ENCODE measurements at regions not wholly inside any gene's neighbourhood (a gene's known extent, or its start where the extent isn't known, plus 50 kb on each side); places are given as distances from the start of the nearest gene placed in this dataset.
"Not testable (repeated sequence)": the region's sequence is repeated elsewhere in the genome, so short reads cannot be mapped to it uniquely, and the experiment has no call there.

DNA sequence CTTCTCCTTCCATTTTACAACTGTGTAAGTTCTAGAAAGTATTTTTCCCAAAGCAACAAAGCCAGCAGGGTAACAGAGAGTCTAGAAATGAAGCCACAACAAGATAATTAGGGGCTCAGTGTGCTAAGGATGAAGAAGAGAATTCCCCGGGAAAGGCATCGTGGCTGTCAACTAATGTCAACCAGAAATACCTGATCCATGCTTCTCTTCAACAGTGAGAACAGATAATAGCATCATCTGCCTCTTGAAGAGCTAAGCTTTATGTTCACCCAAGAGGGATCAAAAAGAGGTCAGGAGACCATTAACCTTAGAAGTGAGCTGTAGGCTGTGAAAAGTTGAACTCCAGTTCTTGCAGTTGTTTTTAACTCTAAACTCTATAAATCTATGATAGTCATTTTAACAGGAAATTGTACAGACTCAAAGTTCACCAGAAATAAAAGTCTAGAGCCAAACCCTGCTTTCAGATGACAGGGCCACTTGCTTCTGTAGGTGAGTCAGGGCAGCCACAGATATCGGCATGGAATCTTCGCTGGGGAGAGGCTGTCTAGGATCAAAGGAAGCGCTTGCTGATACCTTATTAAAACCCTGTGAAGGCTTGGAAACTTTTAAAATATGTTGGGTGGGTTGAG lies 540.7 kb upstream of the ID2 start:
- intact Hi-C loops (cut with micrococcal nuclease), result no loop called here

DNA sequence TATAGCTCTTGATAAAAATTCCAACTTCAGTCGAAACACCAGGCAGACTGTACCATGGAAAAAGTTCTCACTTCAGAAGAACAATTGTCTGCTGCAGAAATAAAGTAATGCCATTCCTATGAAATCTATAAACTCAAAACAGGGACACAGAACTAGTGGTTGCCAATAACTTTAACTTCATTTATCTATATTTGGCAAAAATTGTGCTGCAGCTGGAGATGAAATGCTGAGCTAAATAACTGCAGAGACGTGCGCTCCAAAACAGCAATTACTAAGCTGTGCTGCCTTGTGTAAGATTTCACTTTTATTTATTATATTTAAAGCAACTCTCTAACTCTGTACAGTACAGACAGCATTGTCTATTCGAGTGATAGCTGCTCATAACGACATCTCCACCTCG lies 540.1 kb upstream of the ID2 start:
- intact Hi-C loops (cut with micrococcal nuclease), result no loop called here

DNA sequence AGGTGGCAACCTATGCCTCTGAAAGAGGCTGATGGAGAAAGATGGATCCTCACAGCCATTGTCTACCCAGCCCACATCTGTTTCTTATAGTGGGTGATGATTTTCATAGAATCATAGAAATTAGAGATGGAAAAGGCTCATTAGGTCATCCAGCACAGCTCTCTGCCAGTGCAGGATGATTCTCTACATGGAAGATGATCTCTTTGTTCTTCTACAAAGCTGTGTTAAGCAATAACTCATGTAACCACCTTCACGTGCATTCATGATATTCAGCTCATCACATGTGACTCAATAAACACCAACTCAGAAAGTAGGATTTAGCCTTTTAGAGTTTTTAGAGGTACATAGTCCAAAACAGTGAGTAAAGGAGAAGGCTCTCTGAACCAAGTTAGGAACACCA lies 539.4 kb upstream of the ID2 start:
- intact Hi-C loops (cut with micrococcal nuclease), result no loop called here

DNA sequence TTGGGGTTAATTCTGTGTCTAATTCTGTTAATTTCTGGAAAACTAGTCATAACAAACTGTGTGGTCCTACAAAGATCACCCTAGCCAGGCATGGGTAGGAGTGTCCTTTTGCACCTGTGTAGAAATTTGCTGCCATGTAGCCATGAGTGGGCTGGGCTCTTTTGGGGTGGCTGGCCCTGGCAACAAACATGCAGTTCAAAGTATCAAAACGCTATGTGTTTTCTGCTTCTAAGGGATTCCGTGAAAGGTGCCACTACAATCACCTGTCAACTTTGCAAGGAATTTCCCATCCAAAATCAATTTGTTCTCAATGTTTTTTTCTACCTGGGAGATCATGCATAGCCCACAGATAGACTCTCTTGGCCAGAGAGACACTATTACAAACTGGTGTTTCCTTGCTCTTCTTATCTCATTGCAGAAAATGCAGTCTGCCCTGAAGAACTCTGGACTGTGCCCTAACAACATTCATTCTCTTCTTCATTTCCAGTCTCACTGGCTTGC lies 537.7 kb upstream of the ID2 start:
- intact Hi-C loops (cut with micrococcal nuclease), result no loop called here

DNA sequence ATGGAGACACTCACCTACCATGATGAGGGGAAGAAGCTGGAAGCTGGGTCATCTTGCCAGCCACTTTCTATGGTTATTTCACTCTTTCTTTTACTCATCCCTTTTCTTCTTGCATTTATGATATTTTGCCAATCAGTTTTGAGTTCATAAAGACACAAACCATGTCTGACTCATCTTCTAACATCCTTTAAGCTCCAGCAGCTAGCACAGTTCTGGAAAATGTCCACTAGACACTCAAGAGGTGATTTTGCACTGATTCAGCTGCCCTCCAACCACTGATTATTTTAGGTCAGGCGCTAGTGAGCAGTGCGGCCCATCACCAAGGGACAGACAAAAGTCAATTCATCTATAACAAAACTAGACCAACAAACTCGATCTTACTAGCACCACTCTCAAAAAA lies 537.1 kb upstream of the ID2 start:
- intact Hi-C loops (cut with micrococcal nuclease), result no loop called here

DNA sequence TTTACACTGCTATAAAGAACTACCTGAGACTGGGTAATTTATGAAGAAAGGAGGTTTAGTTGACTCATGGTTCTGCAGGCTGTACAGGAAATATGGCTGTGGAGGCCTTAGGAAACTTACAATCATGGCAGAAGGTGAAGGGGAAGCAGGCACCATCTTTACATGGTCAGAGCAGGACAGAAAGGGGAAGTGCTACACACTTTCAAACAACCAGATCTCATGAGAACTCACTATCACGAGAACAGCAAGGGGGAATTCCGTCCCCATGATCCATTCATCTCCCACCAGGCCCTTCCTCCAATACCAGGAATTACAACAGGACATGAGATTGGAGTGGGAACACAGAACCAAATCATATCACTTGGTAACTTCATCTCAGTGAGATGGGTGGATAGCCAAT lies 536.5 kb upstream of the ID2 start:
- intact Hi-C loops (cut with micrococcal nuclease), result not testable (repeated sequence)

DNA sequence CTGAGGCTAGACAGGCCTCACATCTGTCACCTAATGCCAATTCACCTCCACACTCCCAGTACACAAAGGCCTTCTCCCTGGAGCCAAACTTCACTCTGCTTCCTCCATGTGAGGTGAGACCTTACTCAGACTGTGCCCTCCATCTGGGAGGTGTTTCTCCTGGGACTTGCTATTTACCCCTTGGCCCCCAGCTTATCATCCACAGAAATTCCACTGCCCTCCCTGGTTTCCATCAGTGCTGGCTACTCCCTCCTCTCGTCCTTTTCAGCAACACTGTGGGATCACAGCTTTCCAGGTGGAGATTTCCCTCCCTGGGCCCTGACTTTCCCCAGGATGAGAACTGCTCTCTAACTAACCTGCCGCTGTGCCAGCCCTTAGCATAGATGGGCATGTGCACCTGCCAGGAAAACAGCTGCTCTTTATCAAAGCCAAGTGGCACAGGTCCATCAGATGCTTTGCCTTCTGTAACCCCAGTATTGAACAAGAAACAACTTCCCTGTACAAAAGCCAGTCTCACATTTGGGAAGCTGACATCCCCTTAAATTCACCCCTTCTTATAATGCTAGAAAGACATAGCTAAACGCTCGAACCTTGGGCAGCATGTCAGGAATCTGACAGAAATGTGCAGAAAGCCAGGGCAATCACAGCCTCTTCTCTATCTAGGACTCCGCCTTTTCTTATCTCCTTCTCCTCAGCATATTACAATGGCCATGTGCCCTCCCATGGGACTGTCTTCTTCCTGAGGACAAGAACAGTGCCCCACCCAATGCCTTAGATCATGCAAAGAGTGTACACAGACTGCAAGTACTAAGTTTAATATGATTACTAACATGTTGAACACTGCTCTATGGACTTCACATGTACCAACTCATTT lies 535.5 kb upstream of the ID2 start:
- intact Hi-C loops (cut with micrococcal nuclease), result no loop called here

DNA sequence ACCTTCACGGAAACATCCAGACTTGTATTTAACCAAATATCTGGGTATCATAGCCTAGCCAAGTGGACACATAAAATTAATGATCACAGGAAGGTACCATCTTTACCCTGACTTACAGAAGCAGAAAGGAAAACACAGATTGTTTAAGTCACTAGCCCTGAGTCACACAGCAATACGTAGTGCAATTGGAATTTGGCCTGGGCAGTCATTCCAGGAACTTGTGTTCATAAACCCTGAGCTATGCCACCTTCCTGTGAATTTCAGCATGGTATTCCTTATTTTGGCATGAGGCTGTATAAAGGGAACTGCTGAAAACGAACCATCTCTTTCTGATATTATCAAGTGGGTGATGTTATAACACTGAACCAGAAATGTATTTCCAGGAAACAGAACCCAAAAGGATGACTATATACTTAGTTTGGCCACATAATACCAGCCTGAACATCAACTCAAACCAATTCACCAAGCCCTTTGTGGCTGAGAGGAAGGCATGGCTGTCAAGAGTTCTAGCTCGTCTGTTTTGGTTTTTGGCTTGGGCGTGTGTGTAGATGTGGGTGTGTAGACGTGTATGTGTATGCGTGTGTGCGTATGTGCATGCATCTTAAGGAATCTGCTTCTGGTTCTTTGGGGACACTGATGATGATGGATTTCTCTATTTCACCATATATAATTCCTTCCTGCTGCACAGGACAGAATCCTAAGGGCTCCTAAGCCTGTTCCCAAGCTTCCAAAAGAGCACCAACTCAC lies 533.4 kb upstream of the ID2 start:
- intact Hi-C loops (cut with micrococcal nuclease), result no loop called here

DNA sequence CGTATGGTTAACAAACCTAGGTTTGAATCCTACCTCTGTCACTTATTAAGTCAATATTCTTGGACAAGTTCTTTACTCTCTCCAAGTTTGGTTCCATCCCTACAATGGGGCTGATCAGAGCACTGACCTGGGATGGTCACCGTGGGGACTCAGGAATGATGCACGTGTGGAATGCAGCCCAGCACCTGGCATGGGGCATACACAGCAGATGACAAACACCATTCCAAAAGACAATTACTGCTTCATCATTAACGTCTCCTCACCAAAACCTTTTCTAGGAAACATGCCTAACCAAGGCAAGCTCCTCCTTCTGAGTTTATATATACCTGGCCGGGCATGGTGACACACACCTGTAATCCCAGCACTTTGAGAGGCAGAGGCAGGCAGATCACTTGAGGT lies 532.9 kb upstream of the ID2 start:
- intact Hi-C loops (cut with micrococcal nuclease), result no loop called here

DNA sequence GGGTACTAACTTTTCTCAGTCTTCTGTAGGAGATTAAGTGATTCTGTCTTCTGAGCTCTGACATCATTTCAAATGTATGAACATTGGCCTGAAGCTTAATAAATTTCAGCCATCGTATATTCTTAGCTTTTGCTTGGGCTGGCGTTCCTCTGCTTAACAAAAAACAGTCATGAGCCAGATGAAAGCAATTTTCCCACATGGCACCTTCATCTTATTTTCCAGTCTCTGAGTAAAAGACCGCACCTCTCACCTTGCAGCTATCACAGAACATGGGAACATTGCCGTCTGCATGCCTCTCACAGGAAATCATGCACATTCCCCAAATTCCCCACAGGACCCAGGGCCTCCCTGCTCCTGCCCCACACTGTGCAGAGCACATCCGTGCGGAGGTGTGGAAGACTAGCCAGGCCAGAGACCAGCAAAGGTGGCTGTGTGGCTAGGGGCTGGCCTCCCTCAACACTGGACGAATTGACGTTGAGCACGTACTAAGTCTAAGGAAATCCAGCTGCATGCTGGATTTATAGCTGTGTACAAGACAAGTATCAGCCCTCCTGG lies 531.8 kb upstream of the ID2 start:
- intact Hi-C loops (cut with micrococcal nuclease), result no loop called here

DNA sequence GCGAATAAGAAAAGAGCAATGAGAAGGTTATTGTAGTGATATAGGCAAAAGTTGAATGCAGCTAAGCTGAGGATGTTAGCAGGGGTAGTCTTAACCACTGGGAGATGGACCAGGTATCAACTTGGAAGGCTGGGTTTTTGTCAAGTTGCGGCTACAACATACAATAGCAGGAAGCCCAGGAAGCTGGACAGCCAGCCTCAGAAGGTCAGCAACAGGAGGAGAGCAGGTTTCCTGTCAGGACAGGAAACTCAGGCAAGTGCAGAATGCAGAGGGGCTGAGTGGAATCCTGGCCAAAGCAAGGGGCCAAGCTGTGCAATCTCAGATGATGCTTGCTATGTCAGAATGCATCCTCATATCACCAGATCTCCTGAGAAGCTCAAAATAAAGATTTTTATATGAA lies 530.0 kb upstream of the ID2 start:
- intact Hi-C loops (cut with micrococcal nuclease), result no loop called here

DNA sequence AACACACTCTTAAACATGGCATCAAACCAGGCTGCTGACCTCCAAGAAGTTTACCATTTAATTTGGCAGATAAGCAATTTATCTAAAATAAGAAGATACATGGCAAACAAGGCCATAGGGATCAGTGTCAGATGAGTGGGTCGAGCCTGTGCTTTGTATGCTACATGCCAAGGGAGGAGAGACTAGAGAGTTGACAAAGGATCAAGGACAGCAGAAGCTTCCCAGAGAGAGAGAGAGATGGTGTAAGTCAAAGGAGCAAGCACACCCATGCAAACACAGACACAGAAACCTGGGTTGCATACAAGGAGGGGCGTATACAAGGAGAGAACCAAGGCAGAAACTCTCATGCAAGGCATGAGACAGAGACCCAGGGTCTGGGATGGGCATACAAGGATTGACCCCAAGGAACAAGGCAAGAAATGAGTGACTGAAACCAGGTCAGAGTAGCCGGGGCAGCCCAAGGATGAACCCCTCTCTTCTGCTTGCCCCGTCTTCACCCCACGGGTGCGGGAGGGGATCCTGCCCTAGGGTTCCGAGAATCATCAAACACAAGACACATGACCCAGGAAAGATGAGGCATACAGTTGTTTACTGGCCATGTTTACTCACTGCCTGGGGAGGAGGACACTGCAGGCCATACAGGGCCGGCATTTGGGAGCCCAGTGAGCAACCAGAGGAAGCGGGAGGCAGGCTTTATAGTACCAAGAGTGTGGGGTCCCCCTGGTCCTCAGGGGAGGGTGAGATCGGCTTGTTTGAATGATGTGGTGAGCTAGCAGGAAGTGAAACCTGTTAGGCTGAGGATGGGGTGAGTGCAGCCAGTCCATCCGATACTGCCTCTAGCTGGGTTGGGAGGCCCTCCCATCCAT lies 529.2 kb upstream of the ID2 start:
- intact Hi-C loops (cut with micrococcal nuclease), result no loop called here

DNA sequence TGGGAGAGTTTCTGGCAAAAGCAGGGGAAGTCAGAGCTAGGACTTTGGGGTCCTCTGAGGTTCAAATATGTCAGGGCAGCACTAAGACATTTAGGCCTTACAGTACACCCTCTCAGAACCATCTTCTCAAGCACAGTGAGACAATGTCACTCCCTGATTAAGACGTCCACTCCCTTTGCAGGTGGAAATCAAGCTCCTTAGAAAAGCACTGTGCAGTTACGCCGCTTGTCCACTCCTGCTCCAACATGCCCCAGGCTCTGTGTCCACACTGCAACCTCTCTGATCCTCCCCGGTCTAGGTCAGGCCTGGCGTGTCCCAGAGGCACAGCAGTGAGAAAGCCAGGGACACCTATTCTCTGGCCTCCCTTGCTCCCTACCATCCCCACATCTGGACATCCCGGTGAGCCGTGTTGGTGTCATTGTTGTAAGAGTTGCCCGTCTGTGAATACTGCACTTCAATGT lies 528.6 kb upstream of the ID2 start:
- intact Hi-C loops (cut with micrococcal nuclease), result no loop called here

DNA sequence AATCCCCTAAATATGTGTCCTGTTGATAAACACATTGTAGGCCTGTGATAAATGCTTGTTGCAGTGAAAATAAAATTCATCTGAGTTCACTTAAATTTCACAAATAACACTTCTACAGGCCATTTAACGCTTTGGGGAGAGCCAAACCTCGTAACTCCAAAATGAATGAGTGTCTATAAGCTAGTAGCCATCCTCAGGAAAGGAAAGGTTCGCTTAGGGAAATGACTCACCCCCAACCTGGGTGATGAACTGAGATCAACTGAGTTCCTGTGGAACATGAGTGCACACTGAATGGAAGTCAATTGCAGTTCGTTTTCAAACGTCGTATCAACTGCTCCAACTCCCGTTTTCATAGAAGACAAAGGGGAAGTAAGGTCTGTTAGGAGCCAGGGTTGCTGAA lies 527.6 kb upstream of the ID2 start:
- intact Hi-C loops (cut with micrococcal nuclease), result loop anchor here (2.0 kb wide), 2 partner anchors 327 to 529 kb away; partner anchors contain the start of gene ID2

DNA sequence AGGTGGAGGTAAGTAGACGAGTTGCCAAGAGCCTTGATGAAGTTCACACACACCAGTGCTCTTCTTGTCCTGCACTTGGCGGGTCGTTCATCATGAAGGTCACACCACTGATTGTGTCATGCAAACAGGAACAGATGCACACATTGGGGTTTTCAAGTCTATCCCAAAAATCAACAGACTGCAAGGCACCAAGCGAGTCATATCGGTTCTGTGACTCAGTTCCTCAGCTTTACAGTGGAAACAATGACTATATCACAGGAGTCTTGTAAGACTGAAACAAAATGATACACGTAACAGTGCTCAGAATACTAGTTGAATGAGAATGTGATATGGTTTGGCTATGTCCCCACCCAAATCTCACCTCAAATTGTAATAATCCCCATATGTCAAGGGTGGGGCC lies 526.9 kb upstream of the ID2 start:
- intact Hi-C loops (cut with micrococcal nuclease), result loop anchor here (2.0 kb wide), 2 partner anchors 328 to 528 kb away; partner anchors contain the start of gene ID2

DNA sequence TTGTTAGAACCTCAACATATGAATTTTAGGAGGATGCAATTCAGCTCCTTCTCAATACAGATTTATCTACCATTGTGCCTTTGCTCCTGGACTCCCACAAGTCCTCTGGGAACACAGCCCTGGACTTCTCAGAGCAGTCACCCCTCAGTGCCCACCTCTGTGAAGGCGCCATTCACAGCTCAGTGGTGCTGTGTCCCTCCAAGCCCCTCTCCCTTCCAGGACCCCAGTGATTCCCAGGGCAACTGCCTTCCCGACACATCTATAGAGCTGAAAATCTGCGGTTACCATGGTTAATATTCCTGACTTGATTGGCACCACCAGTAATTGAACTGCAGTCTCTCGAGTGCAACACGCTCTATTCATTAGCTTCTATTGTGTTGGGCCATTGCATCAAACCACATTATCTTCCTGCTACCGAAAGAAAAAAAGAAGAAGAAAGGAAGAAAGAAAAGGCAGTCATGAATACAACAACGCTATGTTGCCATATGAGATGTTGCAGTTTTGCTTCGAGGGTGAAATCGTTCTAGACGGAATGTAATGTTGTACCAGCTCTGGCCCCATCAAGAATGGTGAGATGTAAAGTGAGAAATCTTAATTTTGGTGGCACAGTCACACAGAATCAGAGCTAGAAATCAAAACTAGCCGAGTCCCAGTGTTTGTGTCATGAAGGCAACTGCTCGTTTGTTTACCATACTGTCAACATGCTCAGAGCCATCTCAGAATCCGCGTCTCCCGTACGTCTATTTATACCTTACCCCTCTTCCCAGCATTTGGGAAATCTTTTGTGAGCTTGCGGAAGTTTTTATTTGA lies 524.0 kb upstream of the ID2 start:
- intact Hi-C loops (cut with micrococcal nuclease), result no loop called here

DNA sequence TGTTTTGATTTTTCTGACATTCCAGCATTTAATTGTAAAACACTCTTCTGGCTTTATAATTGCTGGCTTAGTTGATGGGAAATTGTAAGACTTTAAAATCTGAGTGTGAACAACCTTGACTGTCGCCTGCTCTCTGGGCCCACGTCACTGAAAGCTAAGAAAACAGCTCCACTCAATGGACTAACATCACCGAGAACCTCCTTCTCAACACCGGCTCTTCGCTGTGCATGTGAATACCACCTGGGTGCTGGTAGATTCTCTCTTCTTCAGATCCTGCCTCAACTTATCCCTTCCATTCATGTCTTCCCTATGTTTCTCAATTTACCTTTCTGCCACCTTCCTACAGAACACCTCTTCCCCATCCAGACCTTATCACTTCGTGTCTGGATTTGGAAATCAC lies 523.1 kb upstream of the ID2 start:
- intact Hi-C loops (cut with micrococcal nuclease), result no loop called here

DNA sequence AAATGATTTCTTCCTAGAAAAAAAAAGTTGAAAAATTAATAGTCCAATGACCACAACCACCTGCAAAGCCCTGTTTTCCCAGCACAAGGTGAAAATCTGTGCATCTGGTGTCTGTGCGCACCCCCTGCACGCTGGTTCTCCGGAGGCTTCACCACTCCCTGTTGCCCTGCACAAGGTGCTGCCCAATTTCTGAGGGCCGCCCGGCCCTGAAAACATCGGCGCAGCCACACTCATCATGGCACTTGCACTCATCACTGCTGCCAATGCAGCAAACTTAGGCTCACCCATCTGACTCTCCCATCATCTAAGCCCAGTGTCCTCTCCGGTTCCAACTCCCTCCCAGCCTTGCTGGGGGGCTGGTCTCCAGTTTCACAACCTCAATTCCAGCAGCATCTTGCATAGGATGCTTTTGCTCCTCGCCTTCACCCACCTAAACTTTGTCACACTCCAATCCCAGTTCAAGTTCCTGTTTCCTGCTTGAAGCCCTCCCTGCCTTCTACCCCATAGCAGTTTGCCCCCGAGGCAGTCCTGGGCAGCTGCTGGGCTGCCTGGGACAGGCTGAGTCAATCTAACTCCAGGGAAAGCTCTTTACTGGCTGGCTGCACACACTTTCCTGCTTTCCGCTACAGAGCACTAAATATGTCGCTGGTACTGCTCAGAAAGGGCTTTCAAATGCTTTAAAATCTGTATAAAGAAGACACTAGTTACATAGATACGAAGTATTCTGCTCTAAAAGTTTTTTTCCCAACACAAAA lies 522.5 kb upstream of the ID2 start:
- intact Hi-C loops (cut with micrococcal nuclease), result no loop called here

DNA sequence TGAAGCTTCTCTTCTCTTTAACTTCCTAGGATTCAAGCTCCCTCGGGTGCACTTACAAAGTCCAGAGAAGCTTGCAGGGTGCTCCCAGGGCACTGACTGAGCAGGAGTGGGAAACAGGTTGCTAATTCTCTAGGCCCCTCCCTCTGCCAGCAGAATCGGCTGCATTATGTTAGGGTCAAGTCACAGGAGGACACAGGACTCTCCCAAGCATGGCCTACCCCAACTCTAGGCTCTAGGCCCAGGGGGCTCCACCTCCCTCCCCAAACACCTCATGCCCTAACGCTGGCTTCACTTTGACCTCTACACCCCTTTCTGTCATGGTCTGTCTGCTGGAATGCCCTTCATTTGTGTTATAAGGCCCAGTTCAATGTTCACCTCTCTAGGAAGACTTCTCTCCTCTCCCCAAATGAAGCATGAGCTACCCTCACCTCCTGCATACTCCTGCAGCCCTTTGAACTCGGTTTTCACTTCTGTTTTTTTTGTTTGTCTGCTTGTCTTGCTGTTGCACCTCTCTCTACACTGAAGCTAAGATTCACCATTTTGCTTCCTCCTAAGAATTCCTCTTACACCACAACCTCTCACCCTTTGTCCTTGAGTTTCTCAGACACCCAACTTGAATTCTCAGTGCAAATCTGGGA lies 521.8 kb upstream of the ID2 start:
- intact Hi-C loops (cut with micrococcal nuclease), result no loop called here

Data from T-helper 1 cell treated with Interleukin-12 subunit alpha and Interleukin-12 subunit beta and Interleukin-4 antibody, amounts not matched to agents 30 ng/mL and 1 ng/mL, for 36 hours (primary cell).